ENCODE measurements at regions not wholly inside any gene's neighbourhood (a gene's known extent, or its start where the extent isn't known, plus 50 kb on each side); places are given as distances from the start of the nearest gene placed in this dataset.

DNA sequence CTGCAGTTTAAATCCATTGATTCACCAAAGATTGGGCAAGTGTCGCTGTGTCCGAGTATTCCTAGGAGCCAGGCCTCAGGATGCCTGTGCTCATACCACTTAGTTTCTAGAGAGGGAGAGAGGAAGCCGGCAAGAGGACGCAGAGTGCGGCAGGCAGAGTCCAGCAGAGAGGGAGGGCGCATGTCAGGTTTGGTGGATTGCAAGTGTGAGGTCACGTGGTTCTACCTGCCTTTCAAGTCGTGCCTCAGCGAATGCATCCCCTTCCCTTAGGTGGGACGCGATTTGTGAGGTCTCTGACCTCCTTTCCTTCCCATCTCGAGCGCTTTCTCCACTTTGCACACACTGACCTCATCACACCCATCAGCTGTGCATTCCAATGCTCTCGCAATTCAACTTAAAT is 188.1 kb downstream of the TMEM18 start:
- TF ChIP-seq ZFP3 (CRISPR knock-in tag; IDR thresholded peaks at IDR 0.05) (no peak), CSDC2 (CRISPR knock-in tag; IDR thresholded peaks at IDR 0.05) (no peak), TCF4 (CRISPR knock-in tag; IDR thresholded peaks at IDR 0.05; ENCODE audit: borderline replicate concordance) (no peak), ZNF70 (CRISPR knock-in tag; IDR thresholded peaks at IDR 0.05) (no peak), ZFP30 (CRISPR knock-in tag; IDR thresholded peaks at IDR 0.05) (no peak), ESRRG (CRISPR knock-in tag; IDR thresholded peaks at IDR 0.05) (no peak), RARB (CRISPR knock-in tag; IDR thresholded peaks at IDR 0.05) (no peak), OSR1 (CRISPR knock-in tag; IDR thresholded peaks at IDR 0.05) (no peak), TOX (CRISPR knock-in tag; IDR thresholded peaks at IDR 0.05; ENCODE audit: borderline replicate concordance) (no peak), ISL1 (CRISPR knock-in tag; IDR thresholded peaks at IDR 0.05) (no peak)
- TF ChIP-seq, protein P1, sequence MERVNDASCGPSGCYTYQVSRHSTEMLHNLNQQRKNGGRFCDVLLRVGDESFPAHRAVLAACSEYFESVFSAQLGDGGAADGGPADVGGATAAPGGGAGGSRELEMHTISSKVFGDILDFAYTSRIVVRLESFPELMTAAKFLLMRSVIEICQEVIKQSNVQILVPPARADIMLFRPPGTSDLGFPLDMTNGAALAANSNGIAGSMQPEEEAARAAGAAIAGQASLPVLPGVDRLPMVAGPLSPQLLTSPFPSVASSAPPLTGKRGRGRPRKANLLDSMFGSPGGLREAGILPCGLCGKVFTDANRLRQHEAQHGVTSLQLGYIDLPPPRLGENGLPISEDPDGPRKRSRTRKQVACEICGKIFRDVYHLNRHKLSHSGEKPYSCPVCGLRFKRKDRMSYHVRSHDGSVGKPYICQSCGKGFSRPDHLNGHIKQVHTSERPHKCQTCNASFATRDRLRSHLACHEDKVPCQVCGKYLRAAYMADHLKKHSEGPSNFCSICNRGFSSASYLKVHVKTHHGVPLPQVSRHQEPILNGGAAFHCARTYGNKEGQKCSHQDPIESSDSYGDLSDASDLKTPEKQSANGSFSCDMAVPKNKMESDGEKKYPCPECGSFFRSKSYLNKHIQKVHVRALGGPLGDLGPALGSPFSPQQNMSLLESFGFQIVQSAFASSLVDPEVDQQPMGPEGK (CRISPR knock-in tag; IDR thresholded peaks at IDR 0.05; ENCODE audit: borderline replicate concordance), result no peak
- TF ChIP-seq, protein P2, sequence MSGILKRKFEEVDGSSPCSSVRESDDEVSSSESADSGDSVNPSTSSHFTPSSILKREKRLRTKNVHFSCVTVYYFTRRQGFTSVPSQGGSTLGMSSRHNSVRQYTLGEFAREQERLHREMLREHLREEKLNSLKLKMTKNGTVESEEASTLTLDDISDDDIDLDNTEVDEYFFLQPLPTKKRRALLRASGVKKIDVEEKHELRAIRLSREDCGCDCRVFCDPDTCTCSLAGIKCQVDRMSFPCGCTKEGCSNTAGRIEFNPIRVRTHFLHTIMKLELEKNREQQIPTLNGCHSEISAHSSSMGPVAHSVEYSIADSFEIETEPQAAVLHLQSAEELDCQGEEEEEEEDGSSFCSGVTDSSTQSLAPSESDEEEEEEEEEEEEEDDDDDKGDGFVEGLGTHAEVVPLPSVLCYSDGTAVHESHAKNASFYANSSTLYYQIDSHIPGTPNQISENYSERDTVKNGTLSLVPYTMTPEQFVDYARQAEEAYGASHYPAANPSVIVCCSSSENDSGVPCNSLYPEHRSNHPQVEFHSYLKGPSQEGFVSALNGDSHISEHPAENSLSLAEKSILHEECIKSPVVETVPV (CRISPR knock-in tag; IDR thresholded peaks at IDR 0.05), result no peak
